DOHH2 (cell line): ENCODE measurements at regions not wholly inside any gene's neighbourhood (a gene's known extent, or its start where the extent isn't known, plus 50 kb on each side); places are given as distances from the start of the nearest gene placed in this dataset.

Experiments
- CTCF ChIP-seq: fragments of 200-600 bp; sonication (generic); IDR thresholded peaks from one replicate; pipeline ENCODE4 v1.5.1; 2014; ENCODE audit warnings: antibody characterized with exemption, mild to moderate bottlenecking, low read depth, low read length; ENCODE audit not compliant: poor library complexity, severe bottlenecking
- EZH2phosphoT487 ChIP-seq: fragments of 200-600 bp; sonication (generic); IDR thresholded peaks from 2 replicates; pipeline ENCODE4 v1.6.1; 2017; ENCODE audit warnings: borderline replicate concordance, mild to moderate bottlenecking, antibody characterized with exemption, low read length, moderate library complexity, mixed read lengths

DNA sequence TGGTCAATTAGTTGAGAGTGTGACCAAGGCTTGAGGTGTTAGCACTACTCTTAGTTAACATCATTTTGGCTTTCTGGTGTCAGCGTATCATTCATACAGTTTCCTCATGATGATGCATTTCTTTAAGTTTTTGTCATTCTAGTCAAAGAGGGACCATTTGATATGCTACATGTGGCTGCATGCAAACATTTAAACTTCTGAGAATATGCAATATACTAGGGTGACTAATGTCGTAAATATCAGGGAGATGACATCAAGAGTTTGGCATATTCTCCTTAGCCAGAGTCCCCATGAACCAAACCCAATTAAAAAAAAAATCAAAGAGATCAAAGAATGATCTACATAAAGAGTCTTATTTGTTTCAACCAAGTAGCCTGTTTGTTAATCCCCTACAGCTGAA is 537.4 kb upstream of the PCDH7 start:
- TF ChIP-seq CTCF (no peak), EZH2phosphoT487 (no peak)
